PFSK-1 (cell line): ENCODE measurements at regions not wholly inside any gene's neighbourhood (a gene's known extent, or its start where the extent isn't known, plus 50 kb on each side); places are given as distances from the start of the nearest gene placed in this dataset.

Source experiments
- FOXP2 ChIP-seq: optimal IDR thresholded peaks from 2 replicates; pipeline ENCODE3; 2011; ENCODE audit warnings: borderline replicate concordance, control low read depth, inconsistent platforms; ENCODE audit not compliant: insufficient read depth; ENCODE audit errors: extremely low read length, extremely low read depth
- POLR2AphosphoS5 ChIP-seq: IDR thresholded peaks from 2 replicates; pipeline ENCODE4 v1.6.1; 2012; ENCODE audit warnings: low read depth, mild to moderate bottlenecking, control low read depth, low read length, moderate library complexity
- SIN3A ChIP-seq: IDR thresholded peaks from 2 replicates; pipeline ENCODE4 v1.6.1; 2012; ENCODE audit warnings: mild to moderate bottlenecking, low read length, moderate library complexity, borderline replicate concordance; ENCODE audit not compliant: insufficient read depth
- TAF1 ChIP-seq: IDR thresholded peaks from 2 replicates; pipeline ENCODE4 v1.6.1; 2012; ENCODE audit warnings: low read length, control low read depth, borderline replicate concordance; ENCODE audit not compliant: insufficient read depth
- TF ChIP-seq, protein P1 (sequence below), 2 experiments: IDR thresholded peaks; 2 replicates each; pipeline versions ENCODE4 v1.6.1 to v1.8.0; 2011 to 2012; ENCODE audit warnings: low read depth in 2 of 2, low read length in 2 of 2, control low read depth in 1 of 2, inconsistent platforms in 1 of 2, mild to moderate bottlenecking in 1 of 2, moderate library complexity in 1 of 2; ENCODE audit not compliant: insufficient read depth in 1 of 2

DNA sequence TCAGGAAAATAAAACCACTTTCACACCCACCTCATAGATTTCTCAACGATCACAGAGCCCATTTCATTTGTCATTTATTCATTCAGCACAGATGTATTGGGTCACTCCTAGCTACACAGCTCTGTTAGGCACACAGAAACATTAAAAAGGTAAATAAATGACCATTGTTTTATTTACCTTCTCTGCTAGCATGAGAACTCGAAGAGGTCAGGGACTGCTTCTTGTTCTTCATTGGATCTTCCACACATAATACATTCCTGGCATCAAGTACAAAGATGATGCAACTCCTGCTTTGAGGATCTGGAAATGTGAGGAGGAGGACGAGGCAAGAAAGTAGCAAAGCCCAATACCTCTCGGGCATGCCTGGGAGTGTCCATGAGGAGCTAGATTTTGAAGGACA is 168.1 kb downstream of the RBM26 start:
- TF ChIP-seq TAF1 (no peak), POLR2AphosphoS5 (no peak), SIN3A (no peak), FOXP2 (no peak)
- TF ChIP-seq, protein P1, sequence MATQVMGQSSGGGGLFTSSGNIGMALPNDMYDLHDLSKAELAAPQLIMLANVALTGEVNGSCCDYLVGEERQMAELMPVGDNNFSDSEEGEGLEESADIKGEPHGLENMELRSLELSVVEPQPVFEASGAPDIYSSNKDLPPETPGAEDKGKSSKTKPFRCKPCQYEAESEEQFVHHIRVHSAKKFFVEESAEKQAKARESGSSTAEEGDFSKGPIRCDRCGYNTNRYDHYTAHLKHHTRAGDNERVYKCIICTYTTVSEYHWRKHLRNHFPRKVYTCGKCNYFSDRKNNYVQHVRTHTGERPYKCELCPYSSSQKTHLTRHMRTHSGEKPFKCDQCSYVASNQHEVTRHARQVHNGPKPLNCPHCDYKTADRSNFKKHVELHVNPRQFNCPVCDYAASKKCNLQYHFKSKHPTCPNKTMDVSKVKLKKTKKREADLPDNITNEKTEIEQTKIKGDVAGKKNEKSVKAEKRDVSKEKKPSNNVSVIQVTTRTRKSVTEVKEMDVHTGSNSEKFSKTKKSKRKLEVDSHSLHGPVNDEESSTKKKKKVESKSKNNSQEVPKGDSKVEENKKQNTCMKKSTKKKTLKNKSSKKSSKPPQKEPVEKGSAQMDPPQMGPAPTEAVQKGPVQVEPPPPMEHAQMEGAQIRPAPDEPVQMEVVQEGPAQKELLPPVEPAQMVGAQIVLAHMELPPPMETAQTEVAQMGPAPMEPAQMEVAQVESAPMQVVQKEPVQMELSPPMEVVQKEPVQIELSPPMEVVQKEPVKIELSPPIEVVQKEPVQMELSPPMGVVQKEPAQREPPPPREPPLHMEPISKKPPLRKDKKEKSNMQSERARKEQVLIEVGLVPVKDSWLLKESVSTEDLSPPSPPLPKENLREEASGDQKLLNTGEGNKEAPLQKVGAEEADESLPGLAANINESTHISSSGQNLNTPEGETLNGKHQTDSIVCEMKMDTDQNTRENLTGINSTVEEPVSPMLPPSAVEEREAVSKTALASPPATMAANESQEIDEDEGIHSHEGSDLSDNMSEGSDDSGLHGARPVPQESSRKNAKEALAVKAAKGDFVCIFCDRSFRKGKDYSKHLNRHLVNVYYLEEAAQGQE (IDR thresholded peaks at IDR 0.05; ENCODE audit: insufficient read depth in 1 of 2, low read depth in 2 of 2, low read length in 2 of 2): no peak

DNA sequence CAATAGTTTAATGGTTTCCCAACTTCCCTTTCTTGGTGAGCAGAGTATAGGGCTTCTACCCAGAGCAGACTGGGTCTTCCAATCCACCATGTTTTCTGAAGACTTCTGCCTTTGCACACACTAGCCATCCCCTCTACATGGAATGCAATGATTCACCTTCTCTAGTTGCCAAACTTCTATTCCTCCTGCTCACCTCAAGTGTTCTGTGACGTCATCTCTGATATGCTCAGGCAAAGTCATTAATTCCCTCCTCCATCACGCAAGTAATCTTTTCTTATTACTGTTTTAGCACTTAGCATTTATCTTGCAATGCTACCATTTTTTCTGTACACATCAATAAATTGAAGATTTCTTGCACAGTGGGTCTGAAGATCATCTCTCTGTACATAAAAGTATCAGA is 174.2 kb downstream of the RBM26 start:
- no peak for TF ChIP-seq POLR2AphosphoS5
- TF ChIP-seq FOXP2: no peak
- no peak for TF ChIP-seq TAF1

DNA sequence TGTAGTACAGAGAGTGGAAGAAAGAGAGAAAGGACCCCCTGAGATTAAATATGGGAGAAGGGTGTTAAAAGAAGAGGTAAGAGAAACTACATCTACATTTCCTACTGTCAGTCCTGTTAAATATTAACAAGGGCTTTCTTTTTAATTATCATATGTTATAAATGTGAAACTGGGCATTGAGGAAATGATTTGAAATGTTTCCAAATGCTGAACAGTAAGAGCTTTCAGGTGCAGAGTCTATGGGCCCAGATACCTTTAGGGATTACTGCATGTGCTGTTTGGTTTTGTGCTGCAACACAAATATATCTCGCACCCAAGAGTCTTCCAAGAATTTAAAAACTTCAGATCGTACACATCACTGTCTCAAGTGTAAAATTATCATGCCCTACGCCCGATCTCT is 176.3 kb downstream of the RBM26 start:
- TF ChIP-seq SIN3A (no peak), POLR2AphosphoS5 (no peak), TAF1 (no peak), FOXP2 (no peak)
- TF ChIP-seq, protein P1 (IDR thresholded peaks at IDR 0.05; ENCODE audit: insufficient read depth in 1 of 2, low read depth in 2 of 2, low read length in 2 of 2): no peak

DNA sequence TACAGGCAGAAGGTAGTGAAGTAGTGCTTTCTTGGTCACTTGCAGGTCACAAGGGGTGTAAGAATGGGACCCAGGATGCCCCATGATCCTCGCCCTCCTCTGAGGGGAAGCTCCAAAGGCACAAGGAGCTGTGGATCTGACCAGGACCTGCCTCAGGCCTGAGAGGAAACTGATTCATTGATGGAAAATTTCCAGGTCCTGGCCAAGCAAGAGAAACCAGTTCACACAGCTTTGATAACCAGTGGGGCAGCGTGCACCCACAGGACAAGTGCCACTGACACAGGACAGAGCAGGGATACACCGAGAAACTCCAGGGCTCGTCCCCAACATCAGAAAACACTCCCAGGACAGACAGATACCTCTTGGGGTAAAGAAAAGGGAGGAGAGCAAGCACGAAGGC is 177.1 kb downstream of the RBM26 start:
- TF ChIP-seq TAF1 (no peak), SIN3A (no peak), POLR2AphosphoS5 (no peak), FOXP2 (no peak)
- TF ChIP-seq, protein P1 (IDR thresholded peaks at IDR 0.05; ENCODE audit: insufficient read depth in 1 of 2, low read depth in 2 of 2, low read length in 2 of 2): no peak

DNA sequence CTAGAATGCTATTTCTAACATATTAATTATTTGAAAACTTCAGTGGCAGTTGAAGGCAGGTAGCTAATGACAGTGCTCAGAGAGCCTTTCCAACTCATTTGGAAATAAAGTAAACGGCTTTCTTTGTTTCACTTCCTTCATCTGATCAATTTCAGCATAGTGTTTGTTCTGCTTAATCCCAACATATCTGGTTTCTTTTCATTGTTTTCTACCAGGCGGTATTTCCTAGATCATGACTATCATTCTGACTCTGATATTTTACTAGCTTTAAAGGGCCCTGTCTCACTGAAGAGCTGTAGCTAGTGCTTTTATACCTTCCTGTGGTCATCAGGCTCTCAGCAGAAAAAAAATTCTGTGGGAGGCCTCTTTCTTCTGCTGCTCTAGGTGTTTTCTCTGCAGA is 178.6 kb downstream of the RBM26 start:
- TF ChIP-seq FOXP2 (no peak), TAF1 (no peak), SIN3A (no peak)

DNA sequence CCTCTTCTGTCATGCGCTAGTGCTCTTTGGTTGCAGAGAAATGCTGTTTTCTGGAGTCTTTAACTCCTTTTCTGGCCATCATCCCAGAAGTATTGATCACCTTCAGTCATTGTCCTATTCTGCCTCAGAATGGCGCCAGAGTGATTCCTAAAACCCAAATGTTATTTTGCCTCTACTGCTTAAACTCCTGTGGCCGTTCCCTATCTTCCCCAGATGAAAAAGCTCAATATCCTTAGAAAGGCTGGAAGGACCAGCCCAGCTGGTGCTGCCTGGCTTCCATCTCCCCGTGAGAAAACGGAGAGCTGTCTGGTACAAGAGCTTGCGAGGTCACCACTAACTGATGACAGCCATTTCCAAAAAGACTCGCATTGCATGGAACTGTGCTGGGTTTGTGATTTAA is 179.1 kb downstream of the RBM26 start:
- no peak for TF ChIP-seq SIN3A
- no peak for TF ChIP-seq POLR2AphosphoS5
- TF ChIP-seq, protein P1 (IDR thresholded peaks at IDR 0.05; ENCODE audit: insufficient read depth in 1 of 2, low read depth in 2 of 2, low read length in 2 of 2): no peak
- TF ChIP-seq TAF1: no peak
- no peak for TF ChIP-seq FOXP2
